ENCODE measurements at regions not wholly inside any gene's neighbourhood (a gene's known extent, or its start where the extent isn't known, plus 50 kb on each side); places are given as distances from the start of the nearest gene placed in this dataset.

DNA sequence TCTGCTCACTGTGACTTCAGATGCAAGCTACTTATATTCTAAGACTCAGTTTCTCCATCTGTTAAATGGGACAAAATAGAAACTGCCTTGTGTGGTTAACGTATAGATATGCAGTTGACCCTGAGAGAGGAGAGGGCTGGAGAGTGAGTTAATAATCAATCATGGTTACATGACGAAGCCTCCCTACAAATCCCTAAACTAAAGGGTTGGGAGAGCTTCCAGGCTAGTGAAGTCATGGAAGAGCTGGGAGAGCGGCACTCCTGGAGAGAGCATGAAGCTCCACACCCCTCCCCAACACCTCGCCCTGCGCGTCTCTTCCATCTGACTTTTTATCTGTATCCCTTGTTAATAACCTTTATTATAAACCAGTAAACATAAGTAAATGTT lies 138.5 kb upstream of the FAM9B start:
- DNase-seq, result no peak
- no peak for TF ChIP-seq CTCF (IDR thresholded peaks at IDR 0.05; ENCODE audit: borderline replicate concordance)

GRCh38 chrX:9180623-9181022 lies 146.7 kb upstream of the FAM9B start:
- H3K27me3 ChIP-seq (ENCODE audit: low read depth), result no peaks in the 10 kb centered on the region
- H3K4me3 ChIP-seq, result no peak overlapping the region
- no peak for DNase-seq
- peaks cover 10% of the 10 kb centered on the region for H3K9me3 ChIP-seq (replicated peaks)
- no peaks in the 10 kb centered on the region for H3K4me1 ChIP-seq
- no peak for TF ChIP-seq CTCF (IDR thresholded peaks at IDR 0.05; ENCODE audit: borderline replicate concordance)
- H3K27ac ChIP-seq (replicated peaks), result no peak overlapping the region
- intact Hi-C loops (cut with micrococcal nuclease), result no loop called here
- no peaks in the 10 kb centered on the region for H3K36me3 ChIP-seq

More for the DNA sequence above, 138.5 kb upstream of the FAM9B start:
- intact Hi-C loops (cut with micrococcal nuclease), result no loop called here
- H3K27ac ChIP-seq (replicated peaks), result no peak overlapping the region
- no peaks in the 10 kb centered on the region for H3K27me3 ChIP-seq (ENCODE audit: low read depth)
- no peaks in the 10 kb centered on the region for H3K4me1 ChIP-seq
- H3K4me3 ChIP-seq, result no peak overlapping the region
- H3K9me3 ChIP-seq (replicated peaks), result no peaks in the 10 kb centered on the region
- H3K36me3 ChIP-seq, result no peaks in the 10 kb centered on the region

DNA sequence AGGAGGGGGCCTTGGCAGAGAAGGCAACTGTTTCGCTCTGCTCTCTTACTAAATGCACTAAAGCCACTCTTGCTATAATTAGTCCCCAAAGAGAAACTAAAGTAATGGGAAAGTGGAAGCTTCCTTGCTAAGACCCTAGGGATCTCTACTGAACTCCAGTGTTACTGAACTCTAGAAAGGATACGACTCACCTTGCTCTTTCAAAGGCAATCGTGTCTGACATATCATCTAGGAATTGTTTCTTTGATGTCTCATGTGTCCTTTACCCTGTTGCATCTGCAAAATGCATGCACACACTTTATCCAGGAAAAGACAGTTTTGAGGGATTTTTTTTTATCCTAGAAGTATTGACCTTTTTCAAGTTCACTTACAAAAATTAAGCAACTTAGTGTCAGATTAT lies 148.1 kb upstream of the FAM9B start:
- H3K4me1 ChIP-seq, result no peaks in the 10 kb centered on the region
- intact Hi-C loops (cut with micrococcal nuclease), result no loop called here
- no peak for TF ChIP-seq CTCF (IDR thresholded peaks at IDR 0.05; ENCODE audit: borderline replicate concordance)
- no peak overlapping the region for H3K27ac ChIP-seq (replicated peaks)
- no peak overlapping the region for H3K4me3 ChIP-seq
- no peak for DNase-seq
- peaks cover 10% of the 10 kb centered on the region for H3K9me3 ChIP-seq (replicated peaks)
- H3K36me3 ChIP-seq, result no peaks in the 10 kb centered on the region
- H3K27me3 ChIP-seq (ENCODE audit: low read depth), result no peaks in the 10 kb centered on the region

DNA sequence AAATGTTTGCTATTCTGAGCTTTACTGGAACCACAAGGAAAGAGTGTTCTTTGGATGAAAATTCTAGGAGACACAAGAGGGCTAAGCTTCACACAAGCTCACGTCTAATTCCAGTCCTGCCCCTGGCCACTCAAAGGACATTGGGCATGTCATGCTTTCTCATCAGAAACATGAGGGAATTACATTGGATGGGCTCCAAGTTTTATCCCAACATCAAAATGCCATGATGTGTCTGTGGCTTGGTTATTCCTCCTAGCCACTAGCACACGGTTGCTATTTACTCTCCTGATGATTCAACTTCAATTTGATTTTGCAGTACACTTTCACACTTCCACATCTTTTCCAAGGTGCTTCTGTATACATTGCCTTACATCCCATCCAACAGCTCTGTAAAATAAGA lies 149.6 kb upstream of the FAM9B start:
- no peaks in the 10 kb centered on the region for H3K4me1 ChIP-seq
- no peaks in the 10 kb centered on the region for H3K27me3 ChIP-seq (ENCODE audit: low read depth)
- H3K9me3 ChIP-seq (replicated peaks), result peaks cover 8% of the 10 kb centered on the region
- TF ChIP-seq CTCF (IDR thresholded peaks at IDR 0.05; ENCODE audit: borderline replicate concordance), result no peak
- no peak for DNase-seq
- intact Hi-C loops (cut with micrococcal nuclease), result no loop called here
- no peak overlapping the region for H3K27ac ChIP-seq (replicated peaks)
- no peaks in the 10 kb centered on the region for H3K36me3 ChIP-seq
- no peak overlapping the region for H3K4me3 ChIP-seq

DNA sequence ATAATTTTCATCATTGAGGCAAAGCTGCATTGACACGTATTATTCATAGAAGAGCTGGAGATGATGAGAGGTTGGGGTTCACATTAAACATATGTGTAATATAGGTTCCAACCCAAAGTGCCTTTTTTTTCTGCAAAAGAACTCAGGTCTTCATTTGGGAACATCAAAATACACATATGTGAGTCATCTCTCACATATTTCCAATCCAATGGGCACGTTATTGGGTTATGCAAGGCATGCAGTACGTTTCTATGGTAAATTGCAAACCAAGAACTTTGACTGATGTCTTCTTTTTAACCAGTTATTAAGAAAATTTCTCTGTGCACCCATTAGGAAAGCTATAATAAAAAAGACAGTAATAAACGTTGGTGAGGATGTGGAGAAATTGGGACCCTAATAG lies 150.3 kb upstream of the FAM9B start:
- Histone ChIP-seq H3K36me3 (no peaks in the 10 kb centered on the region), H3K27me3 (ENCODE audit: low read depth) (no peaks in the 10 kb centered on the region), H3K4me1 (no peaks in the 10 kb centered on the region), H3K4me3 (no peak overlapping the region), H3K27ac (replicated peaks) (no peak overlapping the region), H3K9me3 (replicated peaks) (peaks cover under 1% of the 10 kb centered on the region)
- no peak for TF ChIP-seq CTCF (IDR thresholded peaks at IDR 0.05; ENCODE audit: borderline replicate concordance)
- DNase-seq, result no peak
- intact Hi-C loops (cut with micrococcal nuclease), result no loop called here

GRCh38 chrX:9188117-9188516 lies 154.2 kb upstream of the FAM9B start:
- intact Hi-C loops (cut with micrococcal nuclease), result no loop called here
- Histone ChIP-seq H3K4me1 (no peaks in the 10 kb centered on the region), H3K4me3 (no peak overlapping the region), H3K9me3 (replicated peaks) (no peaks in the 10 kb centered on the region), H3K36me3 (no peaks in the 10 kb centered on the region), H3K27me3 (ENCODE audit: low read depth) (no peaks in the 10 kb centered on the region), H3K27ac (replicated peaks) (no peak overlapping the region)
- DNase-seq, result no peak
- no peak for TF ChIP-seq CTCF (IDR thresholded peaks at IDR 0.05; ENCODE audit: borderline replicate concordance)

Measured in left ventricle myocardium inferior (tissue), 1 donor.